ENCODE measurements at regions not wholly inside any gene's neighbourhood (a gene's known extent, or its start where the extent isn't known, plus 50 kb on each side); places are given as distances from the start of the nearest gene placed in this dataset.

- no peak for DNase-seq
Measured at GRCh38 chr6:105954148-105954547, 132.0 kb upstream of the PRDM1 start.

- DNase-seq, result no peak
Measured at GRCh38 chr6:105952772-105953690, 133.1 kb upstream of the PRDM1 start.

- no peak for DNase-seq
Measured at GRCh38 chr6:105952326-105952725, 133.8 kb upstream of the PRDM1 start.

GRCh38 chr6:105951322-105951721 is 134.8 kb upstream of the PRDM1 start:
- DNase-seq, result no peak

GRCh38 chr6:105949869-105950268 is 136.3 kb upstream of the PRDM1 start:
- no peak for DNase-seq

- no peak for DNase-seq
Measured at GRCh38 chr6:105943514-105943913, 142.6 kb upstream of the PRDM1 start.

GRCh38 chr6:105941621-105942412 is 144.3 kb upstream of the PRDM1 start:
- DNase-seq, result no peak

- no peak for DNase-seq
Measured at GRCh38 chr6:105940990-105941389, 145.1 kb upstream of the PRDM1 start.

GRCh38 chr6:105936972-105937371 is 149.2 kb upstream of the PRDM1 start:
- no peak for DNase-seq

- DNase-seq, result no peak
Measured at GRCh38 chr6:105935416-105935815, 150.7 kb upstream of the PRDM1 start.

- DNase-seq, result no peak
Measured at GRCh38 chr6:105934708-105935107, 151.4 kb upstream of the PRDM1 start.

- no peak for DNase-seq
Measured at GRCh38 chr6:105932440-105932839, 153.7 kb upstream of the PRDM1 start.

- DNase-seq, result no peak
Measured at GRCh38 chr6:105929626-105930025, 156.5 kb upstream of the PRDM1 start.

- no peak for DNase-seq
Measured at GRCh38 chr6:105926318-105926717, 159.8 kb upstream of the PRDM1 start.

GRCh38 chr6:105925706-105926105 is 160.4 kb upstream of the PRDM1 start:
- no peak for DNase-seq

GRCh38 chr6:105921781-105922180 is 164.4 kb upstream of the PRDM1 start:
- DNase-seq, result no peak

GRCh38 chr6:105920071-105920470 is 166.1 kb upstream of the PRDM1 start:
- DNase-seq, result no peak

GRCh38 chr6:105917038-105917695 is 169.0 kb upstream of the PRDM1 start:
- no peak for DNase-seq

- no peak for DNase-seq
Measured at GRCh38 chr6:105911106-105911629, 175.0 kb upstream of the PRDM1 start.

- DNase-seq, result no peak
Measured at GRCh38 chr6:105909106-105909505, 177.0 kb upstream of the PRDM1 start.

GRCh38 chr6:105907991-105908390 is 178.1 kb upstream of the PRDM1 start:
- no peak for DNase-seq

GRCh38 chr6:105907301-105907700 is 178.8 kb upstream of the PRDM1 start:
- no peak for DNase-seq

Data from dermis blood vessel endothelial cell (primary cell).